NCI-H1092 (cell line): ENCODE measurements at regions not wholly inside any gene's neighbourhood (a gene's known extent, or its start where the extent isn't known, plus 50 kb on each side); places are given as distances from the start of the nearest gene placed in this dataset.

Source experiments
- DNase-seq: peaks from one replicate; lab custom pipeline; 2025; lab: John Stamatoyannopoulos, UW

- DNase-seq: no peak
Observed at GRCh38 chr18:73852789-73853549, 294.7 kb downstream of the FBXO15 start.

- DNase-seq: no peak
Observed at GRCh38 chr18:73850782-73851181, 296.9 kb downstream of the FBXO15 start.

- no peak for DNase-seq
Observed at GRCh38 chr18:73848656-73849055, 299.0 kb downstream of the FBXO15 start.

- DNase-seq: no peak
Observed at GRCh38 chr18:73843455-73843854, 304.2 kb downstream of the FBXO15 start.

- peak; percentile 44 for DNase-seq
Observed at GRCh38 chr18:73842795-73843394, 304.7 kb downstream of the FBXO15 start.

- no peak for DNase-seq
Observed at GRCh38 chr18:73841661-73842060, 306.0 kb downstream of the FBXO15 start.

- peak; percentile 25 for DNase-seq
Observed at GRCh38 chr18:73840319-73840945, 307.2 kb downstream of the FBXO15 start.

GRCh38 chr18:73839441-73839840, 308.2 kb downstream of the FBXO15 start:
- no peak for DNase-seq

GRCh38 chr18:73838107-73838506, 309.5 kb downstream of the FBXO15 start:
- DNase-seq: no peak

GRCh38 chr18:73835656-73836364, 311.8 kb downstream of the FBXO15 start:
- no peak for DNase-seq

GRCh38 chr18:73835039-73835438, 312.6 kb downstream of the FBXO15 start:
- no peak for DNase-seq

- DNase-seq: no peak
Observed at GRCh38 chr18:73831688-73832087, 315.9 kb downstream of the FBXO15 start.

- no peak for DNase-seq
Observed at GRCh38 chr18:73829146-73829545, 318.5 kb downstream of the FBXO15 start.

- no peak for DNase-seq
Observed at GRCh38 chr18:73827801-73828200, 319.8 kb downstream of the FBXO15 start.

- no peak for DNase-seq
Observed at GRCh38 chr18:73826098-73826497, 321.5 kb downstream of the FBXO15 start.

GRCh38 chr18:73824671-73825070, 323.0 kb downstream of the FBXO15 start:
- no peak for DNase-seq

GRCh38 chr18:73812423-73812822, 335.2 kb downstream of the FBXO15 start:
- no peak for DNase-seq

- no peak for DNase-seq
Observed at GRCh38 chr18:73807551-73808192, 340.0 kb downstream of the FBXO15 start.

GRCh38 chr18:73805991-73806390, 341.6 kb downstream of the FBXO15 start:
- DNase-seq: no peak

- no peak for DNase-seq
Observed at GRCh38 chr18:73797419-73797818, 350.2 kb downstream of the FBXO15 start.

GRCh38 chr18:73793386-73793785, 354.2 kb downstream of the FBXO15 start:
- no peak for DNase-seq

GRCh38 chr18:73791081-73791480, 356.6 kb downstream of the FBXO15 start:
- no peak for DNase-seq
